Subcutaneous abdominal adipose tissue (tissue), 5 donors: ENCODE measurements at regions not wholly inside any gene's neighbourhood (a gene's known extent, or its start where the extent isn't known, plus 50 kb on each side); places are given as distances from the start of the nearest gene placed in this dataset.
"Not testable (repeated sequence)": the region's sequence is repeated elsewhere in the genome, so short reads cannot be mapped to it uniquely, and the experiment has no call there.

Source experiments
- H3K27ac ChIP-seq: one replicate; pipeline ENCODE4 v1.7.0; 2013; ENCODE audit warnings: low read depth, mild to moderate bottlenecking, inconsistent platforms, low read length, moderate library complexity
- H3K27me3 ChIP-seq, 5 donors: one replicate each; pipeline ENCODE4 v1.7.0; 2013; ENCODE audit warnings: low read length in 5 of 5, inconsistent platforms in 1 of 5; ENCODE audit not compliant: control insufficient read depth in 5 of 5, insufficient read depth in 4 of 5
- H3K36me3 ChIP-seq, 5 donors: one replicate each; pipeline ENCODE4 v1.7.0; 2013; ENCODE audit warnings: low read length in 5 of 5; ENCODE audit not compliant: control insufficient read depth in 5 of 5, insufficient read depth in 5 of 5
- H3K4me1 ChIP-seq, 5 donors: one replicate each; pipeline ENCODE4 v1.7.0; 2013; ENCODE audit warnings: low read length in 5 of 5, mild to moderate bottlenecking in 3 of 5, moderate library complexity in 1 of 5; ENCODE audit not compliant: control insufficient read depth in 5 of 5, insufficient read depth in 5 of 5
- H3K4me3 ChIP-seq, 5 donors: one replicate each; pipeline ENCODE4 v1.7.0; 2013; ENCODE audit warnings: low read length in 5 of 5, low read depth in 1 of 5
- H3K9ac ChIP-seq, 5 donors: one replicate each; pipeline ENCODE4 v1.7.0; 2013; ENCODE audit warnings: low read length in 5 of 5, mild to moderate bottlenecking in 4 of 5, moderate library complexity in 3 of 5
- H3K9me3 ChIP-seq, 5 donors: one replicate each; pipeline ENCODE4 v1.7.0; 2013; ENCODE audit warnings: low read length in 5 of 5; ENCODE audit not compliant: control insufficient read depth in 5 of 5
- donor health status: healthy.
- donor health status: healthy.
- donor health status: healthy.
- donor health status: healthy.
- donor health status: healthy.

- Histone ChIP-seq H3K4me1 (no peaks in the 10 kb centered on the region), H3K36me3 (no peaks in the 10 kb centered on the region), H3K27me3 (peaks cover 0 to 15% (median 10%) of the 10 kb centered on the region in 5 donors), H3K9me3 (no peaks in the 10 kb centered on the region), H3K4me3 (no peak overlapping the region), H3K9ac (no peak overlapping the region), H3K27ac (no peak overlapping the region)
These were observed 105.0 kb upstream of the MAMLD1 start for GRCh38 chrX:150258176-150258425.

GRCh38 chrX:150258463-150259430 lies 104.4 kb upstream of the MAMLD1 start:
- H3K4me3 ChIP-seq, result no peak overlapping the region
- H3K27ac ChIP-seq, result no peak overlapping the region
- no peak overlapping the region for H3K9ac ChIP-seq
- H3K27me3 ChIP-seq, result peaks cover 0 to 15% (median 10%) of the 10 kb centered on the region in 5 donors
- H3K36me3 ChIP-seq, result no peaks in the 10 kb centered on the region
- H3K9me3 ChIP-seq, result no peaks in the 10 kb centered on the region
- H3K4me1 ChIP-seq, result no peaks in the 10 kb centered on the region

- no peak overlapping the region for H3K27ac ChIP-seq
- H3K27me3 ChIP-seq, result peaks cover 0 to 12% (median 6%) of the 10 kb centered on the region in 5 donors
- no peak overlapping the region for H3K4me3 ChIP-seq
- no peaks in the 10 kb centered on the region for H3K36me3 ChIP-seq
- no peaks in the 10 kb centered on the region for H3K4me1 ChIP-seq
- H3K9me3 ChIP-seq, result no peaks in the 10 kb centered on the region
- no peak overlapping the region for H3K9ac ChIP-seq
These were observed 100.7 kb upstream of the MAMLD1 start for GRCh38 chrX:150262456-150262855.

- H3K4me3 ChIP-seq, result no peak overlapping the region
- no peaks in the 10 kb centered on the region for H3K4me1 ChIP-seq
- no peak overlapping the region for H3K27ac ChIP-seq
- peaks cover 0 to 11% (median 0%) of the 10 kb centered on the region in 5 donors for H3K27me3 ChIP-seq
- H3K36me3 ChIP-seq, result no peaks in the 10 kb centered on the region
- H3K9me3 ChIP-seq, result no peaks in the 10 kb centered on the region
- H3K9ac ChIP-seq, result no peak overlapping the region
These were observed 94.2 kb upstream of the MAMLD1 start for GRCh38 chrX:150268839-150269355.

- Histone ChIP-seq H3K9me3 (no peaks in the 10 kb centered on the region), H3K36me3 (no peaks in the 10 kb centered on the region), H3K9ac (no peak overlapping the region), H3K4me1 (no peaks in the 10 kb centered on the region), H3K27ac (no peak overlapping the region), H3K4me3 (no peak overlapping the region), H3K27me3 (peaks cover 0 to 11% (median 0%) of the 10 kb centered on the region in 5 donors)
These were observed 93.4 kb upstream of the MAMLD1 start for GRCh38 chrX:150269605-150270254.

- no peak overlapping the region for H3K4me3 ChIP-seq
- no peaks in the 10 kb centered on the region for H3K9me3 ChIP-seq
- no peaks in the 10 kb centered on the region for H3K36me3 ChIP-seq
- no peaks in the 10 kb centered on the region for H3K4me1 ChIP-seq
- H3K9ac ChIP-seq, result no peak overlapping the region
- peaks cover 0 to 11% (median 0%) of the 10 kb centered on the region in 5 donors for H3K27me3 ChIP-seq
- no peak overlapping the region for H3K27ac ChIP-seq
These were observed 92.5 kb upstream of the MAMLD1 start for GRCh38 chrX:150270622-150271021.

- H3K27me3 ChIP-seq, H3K9me3 ChIP-seq, H3K4me1 ChIP-seq, H3K4me3 ChIP-seq, H3K9ac ChIP-seq, H3K27ac ChIP-seq, H3K36me3 ChIP-seq: not testable (repeated sequence)
These were observed 89.4 kb upstream of the MAMLD1 start for GRCh38 chrX:150273575-150274294.

- Histone ChIP-seq H3K27ac (no peak overlapping the region), H3K4me1 (no peaks in the 10 kb centered on the region), H3K27me3 (peaks cover 0 to 9% (median 9%) of the 10 kb centered on the region in 5 donors), H3K4me3 (no peak overlapping the region), H3K9me3 (no peaks in the 10 kb centered on the region), H3K9ac (no peak overlapping the region), H3K36me3 (no peaks in the 10 kb centered on the region)
These were observed 80.2 kb upstream of the MAMLD1 start for GRCh38 chrX:150282953-150283352.

- peaks cover 0 to 2% (median 0%) of the 10 kb centered on the region in 5 donors for H3K27me3 ChIP-seq
- no peaks in the 10 kb centered on the region for H3K36me3 ChIP-seq
- no peak overlapping the region for H3K9ac ChIP-seq
- H3K4me1 ChIP-seq, result no peaks in the 10 kb centered on the region
- H3K9me3 ChIP-seq, result peaks cover 0 to 2% (median 0%) of the 10 kb centered on the region in 5 donors
- H3K4me3 ChIP-seq, result no peak overlapping the region
- no peak overlapping the region for H3K27ac ChIP-seq
These were observed 72.1 kb upstream of the MAMLD1 start for GRCh38 chrX:150291014-150291413.
